ENCODE measurements at regions not wholly inside any gene's neighbourhood (a gene's known extent, or its start where the extent isn't known, plus 50 kb on each side); places are given as distances from the start of the nearest gene placed in this dataset.
"Not testable (repeated sequence)": the region's sequence is repeated elsewhere in the genome, so short reads cannot be mapped to it uniquely, and the experiment has no call there.

DNA sequence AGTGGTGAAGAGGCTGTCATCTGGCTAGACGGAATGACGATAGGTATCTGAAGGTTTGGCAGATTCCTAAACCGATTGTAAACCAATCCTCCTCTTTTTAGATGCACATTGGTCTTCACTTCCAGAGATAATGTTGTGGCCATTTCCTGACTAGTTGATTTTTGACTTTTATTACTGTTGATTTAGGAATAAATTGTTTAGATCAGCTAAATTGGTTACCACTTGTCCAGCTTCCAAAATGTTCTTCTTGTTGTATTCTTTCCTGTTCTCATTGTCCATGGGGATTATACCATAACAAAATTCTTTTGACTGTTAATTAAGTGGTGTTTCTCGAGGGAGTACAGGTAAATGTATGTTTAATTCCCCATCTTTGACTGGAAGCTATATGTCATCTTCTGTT, 119.7 kb downstream of the MACROH2A1 start:
- DNase-seq (ENCODE audit: low spot score) = no peak

DNA sequence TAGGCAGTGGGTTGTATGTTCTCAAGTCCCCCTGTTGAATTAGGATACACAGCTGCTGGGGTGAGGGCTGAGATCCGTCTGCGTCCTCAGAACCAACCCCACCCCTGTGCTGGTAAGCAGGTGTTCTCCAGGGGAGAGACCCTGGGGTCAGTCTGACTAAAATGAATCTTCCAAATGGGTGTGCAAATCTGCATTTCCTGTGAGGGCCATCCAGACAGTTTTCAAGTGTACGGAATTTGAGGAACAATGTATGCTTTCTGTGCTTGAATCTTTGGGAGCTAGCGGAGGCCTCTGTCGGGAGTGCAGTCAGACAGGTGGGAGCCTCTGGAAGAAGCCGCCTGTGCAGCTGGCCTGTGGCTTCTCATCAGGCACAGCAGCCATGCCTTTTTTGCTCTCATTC, 122.9 kb downstream of the MACROH2A1 start:
- no peak for DNase-seq (ENCODE audit: low spot score)

GRCh38 chr5:135273212-135273611, 125.8 kb downstream of the MACROH2A1 start:
- DNase-seq (ENCODE audit: low spot score) = no peak

GRCh38 chr5:135272311-135272805, 126.7 kb downstream of the MACROH2A1 start:
- DNase-seq (ENCODE audit: low spot score) = no peak

DNA sequence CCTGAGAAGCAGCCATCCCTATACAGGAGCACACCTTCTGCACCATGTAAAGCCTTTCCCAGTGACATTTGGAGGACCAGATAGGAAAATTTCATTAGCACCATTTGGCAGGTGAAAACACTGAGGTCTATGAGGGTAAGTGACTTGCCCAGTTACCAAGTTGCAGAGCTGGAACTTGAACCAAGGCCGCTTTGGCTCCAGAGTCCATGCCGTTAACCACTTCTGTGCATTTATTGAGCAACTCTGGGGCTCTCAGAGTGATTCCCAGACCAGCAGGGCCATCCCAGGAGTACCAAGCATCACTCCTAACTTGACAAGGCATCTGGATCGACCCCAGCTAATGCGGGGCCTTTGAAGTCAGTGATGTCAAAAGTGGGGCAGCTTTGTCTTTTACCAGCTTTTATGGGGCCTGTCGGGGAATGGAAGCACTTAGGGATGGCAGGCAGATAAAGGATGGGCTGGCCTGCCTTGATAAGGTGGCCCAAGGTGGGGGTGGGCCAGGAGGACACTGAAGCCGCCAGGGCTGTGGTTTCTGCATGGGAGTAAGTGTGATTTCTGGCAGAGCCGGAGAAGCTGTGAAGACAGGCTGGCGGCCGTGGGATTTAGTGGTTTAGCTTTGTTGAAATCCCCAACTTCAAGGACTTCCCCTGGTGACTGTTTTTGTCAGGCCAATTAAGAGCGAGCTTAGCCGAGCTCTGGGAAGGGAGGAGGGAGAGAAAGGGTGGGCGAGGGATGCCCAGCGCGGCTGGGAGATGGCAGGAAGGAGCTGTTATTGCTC, 127.3 kb downstream of the MACROH2A1 start:
- DNase-seq (ENCODE audit: low spot score) = no peak

DNA sequence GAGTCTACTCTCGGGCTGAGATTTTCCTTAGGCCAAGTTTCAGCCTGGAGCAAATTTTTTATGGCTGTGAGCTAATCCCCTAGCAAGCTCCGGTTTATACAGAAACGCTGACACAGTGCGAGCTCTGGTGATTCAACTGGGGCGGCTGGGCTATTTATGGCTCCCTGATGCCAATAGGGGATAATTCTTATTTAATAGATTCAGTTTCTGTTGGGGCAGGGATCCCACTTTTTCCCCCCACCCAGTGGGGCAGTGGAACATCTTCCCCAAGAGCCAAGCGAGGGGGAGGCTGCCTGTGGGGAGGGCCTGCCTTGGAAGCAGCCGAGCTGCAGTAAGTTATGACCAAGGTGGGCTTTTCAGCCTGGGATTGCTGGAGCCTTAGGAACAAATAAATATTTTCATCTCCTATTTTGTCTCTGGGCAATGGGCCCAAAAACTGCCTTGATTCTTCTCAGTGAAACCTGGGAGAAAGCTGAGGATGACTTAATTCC, 129.1 kb downstream of the MACROH2A1 start:
- DNase-seq (ENCODE audit: low spot score) = peak; percentile 76

DNA sequence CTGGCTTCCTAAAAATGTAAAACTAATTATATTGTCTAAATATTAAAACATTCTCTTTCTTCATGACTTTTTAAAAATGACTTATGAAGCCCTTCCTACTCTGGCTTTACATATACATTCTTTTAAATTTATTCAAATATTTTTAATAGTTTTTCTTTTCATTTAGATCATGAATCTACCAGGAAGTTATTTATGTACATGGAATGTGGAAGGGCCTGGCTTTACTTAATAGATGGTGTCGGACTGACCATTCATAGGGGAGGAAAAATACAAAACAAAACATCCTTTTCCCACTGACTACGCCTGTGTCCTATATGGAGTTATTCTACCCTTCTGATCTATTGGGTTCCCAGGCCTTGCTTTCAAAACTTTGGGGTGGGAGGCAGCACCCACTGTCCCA, 129.8 kb downstream of the MACROH2A1 start:
- no peak for DNase-seq (ENCODE audit: low spot score)

GRCh38 chr5:135266975-135267374, 132.1 kb downstream of the MACROH2A1 start:
- no peak for DNase-seq (ENCODE audit: low spot score)

GRCh38 chr5:135266303-135266635, 132.8 kb downstream of the MACROH2A1 start:
- DNase-seq (ENCODE audit: low spot score) = no peak

DNA sequence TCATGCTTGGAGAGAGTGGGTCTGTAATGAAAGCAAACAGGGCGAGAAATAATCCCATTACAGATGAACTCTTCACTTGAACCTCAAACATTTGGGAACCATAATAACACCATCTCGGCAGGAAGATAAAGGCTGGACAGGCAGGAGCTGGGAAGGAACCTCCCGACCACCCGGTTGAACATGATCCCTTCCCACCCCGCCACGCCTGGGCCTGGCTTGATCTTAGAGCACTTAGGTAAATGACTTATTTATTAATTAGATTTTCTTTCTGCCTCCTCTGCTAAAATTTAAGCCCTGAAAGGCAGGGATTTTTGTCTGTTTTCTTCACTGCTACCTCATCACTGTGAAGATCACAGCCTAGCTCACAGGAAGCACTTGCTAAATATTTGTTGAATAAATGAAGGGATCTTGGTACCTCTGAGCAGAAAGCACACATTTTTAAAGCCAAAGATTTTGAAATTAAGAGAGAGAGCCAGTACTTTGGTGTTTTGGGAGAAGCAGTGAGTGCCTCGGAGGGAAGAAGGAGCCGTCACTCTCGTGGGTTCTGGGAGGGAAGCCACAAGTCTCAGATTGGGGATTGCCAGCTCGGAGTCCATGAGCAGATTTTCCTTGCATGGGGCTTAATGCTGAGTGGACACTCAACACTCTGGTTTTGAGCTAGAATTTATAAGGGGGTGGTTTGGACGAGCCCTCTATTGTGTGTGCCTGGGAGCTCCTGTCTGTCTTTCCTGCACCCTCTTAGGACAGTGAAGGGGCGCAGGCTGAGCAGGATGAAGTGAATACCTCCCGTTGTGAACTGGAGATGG, 133.3 kb downstream of the MACROH2A1 start:
- no peak for DNase-seq (ENCODE audit: low spot score)

- no peak for DNase-seq (ENCODE audit: low spot score)
These were observed 134.3 kb downstream of the MACROH2A1 start for GRCh38 chr5:135264451-135265440.

DNA sequence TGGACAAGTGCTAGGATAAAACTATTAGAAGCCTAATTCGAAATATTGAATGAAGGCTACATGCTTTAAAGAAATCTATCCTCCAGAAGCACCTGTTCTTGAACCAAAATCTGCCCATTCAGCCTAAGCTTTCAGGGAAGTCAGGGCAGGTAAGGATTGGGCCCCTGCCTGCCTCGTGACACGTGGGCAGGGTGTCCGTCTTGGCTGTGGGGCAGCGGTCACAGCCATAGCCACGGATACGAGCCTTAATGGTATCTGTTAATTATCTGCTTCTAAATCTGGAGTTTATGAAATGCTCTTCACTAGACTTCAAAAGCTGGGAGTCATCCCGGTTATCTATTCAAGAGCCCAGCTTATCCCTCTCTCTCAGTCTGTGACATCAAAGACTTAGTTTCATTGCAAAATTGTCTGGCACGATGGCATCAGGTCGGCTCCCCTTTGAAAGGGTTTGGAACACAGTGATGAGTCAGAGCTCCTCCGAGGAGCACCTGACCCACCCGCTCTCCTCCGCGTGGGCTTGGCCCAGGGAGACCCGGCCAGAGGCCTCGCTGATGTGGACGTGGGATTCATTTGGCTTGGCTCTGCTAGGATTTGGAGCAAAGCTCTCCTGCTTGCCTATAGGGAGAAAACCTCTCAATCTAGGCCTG, 135.9 kb downstream of the MACROH2A1 start:
- no peak for DNase-seq (ENCODE audit: low spot score)

- no peak for DNase-seq (ENCODE audit: low spot score)
These were observed 136.7 kb downstream of the MACROH2A1 start for GRCh38 chr5:135262364-135262763.

DNA sequence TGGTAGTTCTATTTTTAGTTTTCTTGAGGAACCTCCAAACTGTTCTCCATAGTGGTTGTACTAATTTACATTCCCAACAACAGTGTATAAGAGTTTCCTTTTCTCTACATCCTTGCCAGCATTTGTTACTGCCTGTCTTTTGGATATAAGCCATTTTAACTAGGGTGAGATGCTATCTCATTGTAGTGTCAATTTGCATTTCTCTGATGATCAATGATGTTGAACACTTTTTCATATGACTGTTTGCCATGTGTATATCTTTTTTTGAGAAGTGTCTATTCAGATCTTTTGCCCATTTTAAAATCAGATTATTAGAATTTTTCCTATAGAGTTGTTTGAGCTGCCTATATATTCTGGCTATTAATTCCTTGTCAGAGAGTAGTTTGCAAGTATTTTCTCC, 138.9 kb downstream of the MACROH2A1 start:
- DNase-seq (ENCODE audit: low spot score) = not testable (repeated sequence)

DNA sequence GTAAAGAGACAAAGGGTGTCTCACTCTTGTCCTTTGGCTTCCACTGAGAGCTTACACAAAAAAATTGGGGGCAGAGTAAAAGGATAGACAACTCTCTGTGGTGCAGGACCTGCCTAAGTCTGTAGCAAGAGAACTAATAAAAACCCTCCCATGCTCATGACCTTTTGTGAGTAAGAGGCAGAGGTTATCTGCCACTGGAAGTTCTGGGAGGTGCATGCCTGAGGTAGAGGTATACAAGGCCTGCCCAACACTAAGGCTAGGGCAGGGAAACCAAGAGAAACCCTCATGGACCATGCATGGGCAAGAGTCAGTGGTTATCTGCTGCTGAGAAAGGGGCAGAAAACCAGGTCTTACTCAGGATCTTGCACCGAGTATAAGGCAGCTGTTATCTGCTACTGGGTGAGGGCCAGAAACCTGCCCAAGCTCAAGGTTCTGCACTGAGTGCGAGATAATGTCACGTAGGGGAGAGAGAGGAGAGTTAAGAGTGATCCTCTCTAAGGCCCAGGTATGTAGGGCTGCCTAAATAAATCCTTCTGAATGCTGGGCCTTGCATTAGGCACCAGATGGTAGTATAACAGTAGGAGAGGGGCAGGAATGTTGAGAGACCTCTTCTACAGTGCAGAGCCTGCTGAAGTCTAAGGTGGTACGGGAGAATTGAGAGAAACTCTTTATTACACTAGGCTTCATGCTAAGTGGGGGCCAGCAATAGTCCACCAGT, 143.4 kb downstream of the MACROH2A1 start:
- DNase-seq (ENCODE audit: low spot score) = no peak

- no peak for DNase-seq (ENCODE audit: low spot score)
These were observed 144.8 kb downstream of the MACROH2A1 start for GRCh38 chr5:135254183-135254582.

DNA sequence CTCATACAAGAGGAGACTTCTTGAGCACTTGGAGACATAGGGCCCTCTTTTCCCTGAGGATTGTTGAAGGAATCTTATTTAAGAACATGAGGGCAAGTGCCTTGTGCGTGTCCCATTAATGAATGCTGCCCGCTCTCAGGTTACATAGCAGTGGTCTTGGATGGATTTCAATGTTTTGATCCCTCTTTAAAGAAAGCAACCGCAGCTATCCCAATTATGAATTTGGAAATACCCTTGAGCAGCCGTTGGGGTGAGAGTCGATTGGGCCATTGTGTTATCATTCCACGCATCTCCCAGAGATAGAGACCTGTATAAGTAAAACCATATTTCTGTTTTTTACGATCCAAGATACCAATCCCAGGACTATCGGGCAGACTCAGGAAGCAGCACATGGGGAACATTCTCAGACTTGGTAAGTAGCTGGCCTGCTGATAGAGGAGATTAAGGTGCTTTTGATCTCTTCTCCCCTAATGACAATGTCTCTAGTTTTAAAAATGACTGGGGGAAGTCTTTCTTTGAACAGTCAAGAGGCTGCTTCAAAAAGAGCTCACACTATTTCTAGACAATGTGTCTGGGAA, 145.3 kb downstream of the MACROH2A1 start:
- DNase-seq (ENCODE audit: low spot score) = no peak

DNA sequence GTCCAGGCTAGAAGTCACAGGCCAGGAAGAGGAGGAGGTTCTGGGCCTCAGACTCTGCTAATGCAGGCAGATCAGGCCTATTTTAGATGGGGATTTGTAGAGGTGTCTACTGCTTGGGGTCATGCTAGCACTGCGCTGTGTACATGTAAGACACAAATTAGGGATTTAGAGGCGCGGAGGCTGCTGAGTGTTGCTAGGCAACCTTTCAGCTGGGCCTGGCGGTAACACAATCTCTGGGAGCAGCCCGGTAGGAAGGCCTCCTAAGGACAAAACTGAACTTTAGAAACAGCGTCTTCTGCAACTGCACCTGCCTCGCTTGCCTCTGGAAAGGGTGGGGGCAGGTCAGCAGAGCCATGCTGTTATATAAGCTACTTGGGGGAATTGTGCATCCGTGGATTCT, 147.9 kb downstream of the MACROH2A1 start:
- no peak for DNase-seq (ENCODE audit: low spot score)

GRCh38 chr5:135250671-135251070, 148.4 kb downstream of the MACROH2A1 start:
- no peak for DNase-seq (ENCODE audit: low spot score)

GRCh38 chr5:135249658-135250057, 149.4 kb downstream of the MACROH2A1 start:
- DNase-seq (ENCODE audit: low spot score) = no peak
